NCI-H2171 (cell line): ENCODE measurements at regions not wholly inside any gene's neighbourhood (a gene's known extent, or its start where the extent isn't known, plus 50 kb on each side); places are given as distances from the start of the nearest gene placed in this dataset.
"Not testable (repeated sequence)": the region's sequence is repeated elsewhere in the genome, so short reads cannot be mapped to it uniquely, and the experiment has no call there.

Experiments used
- DNase-seq: peaks from one replicate; lab custom pipeline; 2025; lab: John Stamatoyannopoulos, UW

GRCh38 chr1:196090226-196090625 lies 518.0 kb downstream of the KCNT2 start:
- no peak for DNase-seq

GRCh38 chr1:196088541-196088940 lies 519.7 kb downstream of the KCNT2 start:
- no peak for DNase-seq

GRCh38 chr1:196078691-196079090 lies 529.5 kb downstream of the KCNT2 start:
- no peak for DNase-seq

DNA sequence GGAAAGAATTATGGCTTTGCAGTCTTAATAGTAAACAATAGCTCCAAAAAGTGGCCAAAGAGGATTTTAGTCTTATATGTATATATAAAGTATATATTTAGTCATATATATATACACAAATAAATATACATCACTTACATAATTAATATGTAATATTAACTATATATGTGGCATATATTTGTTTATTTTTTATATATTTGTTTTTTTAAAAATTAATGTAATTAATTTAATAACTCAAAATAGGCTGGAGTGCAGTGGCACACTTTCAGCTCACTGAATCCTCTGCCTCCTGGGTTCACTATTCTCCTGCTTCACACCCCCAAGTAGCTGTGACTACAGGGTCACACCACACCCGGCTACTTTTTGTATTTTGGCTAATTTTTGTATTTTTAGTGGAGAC lies 532.6 kb downstream of the KCNT2 start:
- DNase-seq: no peak

DNA sequence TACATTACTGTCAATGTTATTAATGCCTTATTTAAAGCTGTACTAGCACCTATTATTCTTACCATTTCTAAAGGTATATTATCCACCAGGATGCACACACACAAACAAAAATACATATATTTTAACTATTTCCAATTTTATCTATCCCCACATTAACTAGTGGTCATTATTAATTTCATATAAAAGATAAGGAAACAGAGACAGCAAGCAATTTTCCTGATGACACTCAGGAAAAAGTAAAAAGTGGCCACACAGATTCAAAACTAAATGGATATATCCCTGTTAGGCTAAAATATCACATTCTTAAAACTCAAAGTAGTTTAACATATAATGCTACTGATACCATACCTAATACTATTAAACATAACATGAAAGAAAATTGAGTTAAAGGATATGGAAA lies 534.1 kb downstream of the KCNT2 start:
- DNase-seq: no peak

DNA sequence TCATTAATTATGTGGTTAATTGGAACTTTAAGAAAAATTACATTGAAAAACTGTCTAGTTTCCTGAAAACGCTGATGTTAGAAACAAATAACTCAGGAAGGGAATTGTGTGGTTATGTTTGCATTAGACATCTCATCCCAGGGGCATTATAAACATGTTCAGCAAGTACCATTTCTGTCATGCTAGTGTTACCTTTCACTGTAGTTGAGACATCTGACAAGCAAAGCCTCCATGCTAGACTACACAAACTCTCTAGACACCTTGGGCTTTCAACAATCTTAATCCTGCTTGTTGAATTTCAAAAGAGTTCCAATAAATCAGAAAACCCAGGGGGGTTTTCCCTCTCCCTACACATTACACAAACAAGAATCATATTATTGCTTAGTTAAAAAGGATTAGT lies 536.8 kb downstream of the KCNT2 start:
- DNase-seq: peak; percentile 10

- DNase-seq: no peak
These were observed 537.3 kb downstream of the KCNT2 start for GRCh38 chr1:196070940-196071339.

- DNase-seq: no peak
These were observed 544.3 kb downstream of the KCNT2 start for GRCh38 chr1:196063952-196064351.

- DNase-seq: no peak
These were observed 544.9 kb downstream of the KCNT2 start for GRCh38 chr1:196063294-196063693.

DNA sequence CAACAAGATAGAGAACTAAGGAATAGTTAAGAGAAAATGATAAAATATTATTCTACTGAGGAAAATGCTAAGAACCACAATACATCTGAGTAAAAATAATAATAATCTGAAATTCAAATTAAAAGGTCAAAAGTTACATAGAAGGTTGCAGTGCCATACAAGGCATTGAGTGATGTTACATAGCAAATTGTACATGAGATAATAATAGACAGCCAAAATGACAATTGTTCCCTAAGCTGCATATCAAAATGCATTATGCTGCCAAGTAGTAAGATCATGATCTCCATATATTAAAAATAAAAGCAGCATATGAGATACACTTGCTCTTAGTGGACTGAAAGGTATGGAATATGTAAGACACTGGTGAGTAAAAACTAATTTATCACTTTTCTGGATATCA lies 547.7 kb downstream of the KCNT2 start:
- no peak for DNase-seq

GRCh38 chr1:196059210-196059609 lies 549.0 kb downstream of the KCNT2 start:
- no peak for DNase-seq

GRCh38 chr1:196056966-196057365 lies 551.3 kb downstream of the KCNT2 start:
- no peak for DNase-seq

DNA sequence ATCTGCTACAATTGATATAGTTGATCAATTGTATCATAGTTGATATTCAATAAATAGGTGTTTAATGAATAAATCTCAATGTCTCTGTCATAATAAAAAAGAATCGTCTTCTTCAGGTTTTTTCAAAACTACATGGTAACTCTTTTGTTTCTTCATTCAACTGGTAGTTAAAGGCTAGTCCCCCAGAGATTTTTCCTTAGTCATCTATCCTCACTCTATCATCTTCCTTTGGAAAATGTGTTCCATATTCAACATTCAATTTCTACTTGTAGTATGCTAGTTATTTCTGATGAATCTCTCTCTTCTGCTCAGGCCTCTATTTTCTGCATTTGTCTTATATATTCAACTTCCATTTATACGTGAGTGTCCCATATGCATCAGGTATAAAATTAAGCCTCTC lies 558.8 kb downstream of the KCNT2 start:
- no peak for DNase-seq

DNA sequence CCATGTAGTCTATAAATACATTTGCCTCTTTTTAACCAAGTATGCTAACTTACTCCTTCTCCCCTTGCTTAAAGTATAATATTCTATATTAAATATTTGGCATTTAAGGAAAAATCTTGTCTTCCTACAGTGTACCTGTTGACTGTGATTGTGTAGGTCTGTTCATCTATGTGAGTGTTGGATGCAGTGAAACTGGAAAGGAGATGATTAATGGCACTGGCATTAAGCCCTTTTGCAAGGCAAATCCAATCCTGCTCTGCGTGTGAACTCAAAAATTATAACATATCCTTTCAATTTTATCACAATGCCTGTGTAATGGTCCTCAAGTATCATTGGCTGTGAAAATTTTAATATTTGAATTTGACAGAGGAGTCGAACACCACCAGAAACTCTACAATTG lies 565.0 kb downstream of the KCNT2 start:
- DNase-seq: no peak

- DNase-seq: no peak
These were observed 574.0 kb downstream of the KCNT2 start for GRCh38 chr1:196034080-196034706.

DNA sequence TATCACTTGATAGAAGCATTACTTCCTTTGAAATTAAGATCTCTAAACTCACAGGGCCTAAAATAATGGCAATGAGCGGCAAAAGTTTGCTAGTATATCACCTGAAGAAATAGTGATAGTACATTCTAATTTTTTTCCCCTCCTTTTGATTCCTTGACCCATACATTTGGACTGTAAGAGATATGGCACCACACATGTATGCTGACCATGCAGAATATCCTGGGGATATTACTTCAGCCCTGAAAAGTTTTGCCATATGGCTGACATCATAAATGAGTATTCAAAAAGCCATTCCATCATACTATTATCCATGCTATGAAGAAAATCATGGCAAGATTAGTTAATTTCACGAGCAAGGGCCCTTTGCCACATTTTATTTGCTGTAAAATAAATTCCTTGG lies 576.9 kb downstream of the KCNT2 start:
- not testable (repeated sequence) for DNase-seq

DNA sequence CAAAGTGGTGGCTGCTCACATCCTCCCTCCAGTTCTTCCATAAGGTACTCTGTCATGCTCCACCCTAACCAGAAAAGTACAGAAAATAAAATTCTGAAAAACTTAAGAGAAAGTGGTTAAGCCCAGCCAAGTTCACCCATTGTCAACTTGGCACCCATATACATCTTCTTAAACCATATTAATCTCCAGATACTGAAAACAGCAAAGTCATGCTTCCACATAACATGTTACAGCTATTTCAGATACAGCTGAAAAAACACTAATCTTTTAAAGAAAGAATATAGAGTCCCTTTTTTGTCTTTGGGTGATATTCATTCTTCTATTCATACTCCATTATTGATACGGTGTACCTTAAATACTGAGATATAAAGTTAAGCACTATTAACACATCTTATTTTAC lies 577.8 kb downstream of the KCNT2 start:
- DNase-seq: no peak

DNA sequence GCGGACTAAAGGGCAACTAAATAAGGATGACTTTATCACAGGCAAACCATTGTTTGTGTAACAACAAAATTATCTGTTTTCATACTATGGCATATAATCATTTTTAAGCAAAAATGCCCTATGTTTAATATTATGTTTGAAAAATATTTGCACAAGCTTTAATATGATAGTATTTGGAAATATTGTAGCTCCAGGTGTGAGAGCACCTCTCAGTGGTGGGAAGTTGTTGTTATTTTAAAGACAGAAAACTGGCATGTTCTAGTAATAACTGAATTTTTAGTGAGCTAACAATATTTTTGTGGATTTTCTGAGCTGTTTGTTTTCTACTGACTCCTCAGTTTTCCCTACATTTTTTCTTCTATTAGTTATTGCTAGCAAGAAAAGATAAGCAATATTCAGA lies 578.8 kb downstream of the KCNT2 start:
- DNase-seq: no peak

DNA sequence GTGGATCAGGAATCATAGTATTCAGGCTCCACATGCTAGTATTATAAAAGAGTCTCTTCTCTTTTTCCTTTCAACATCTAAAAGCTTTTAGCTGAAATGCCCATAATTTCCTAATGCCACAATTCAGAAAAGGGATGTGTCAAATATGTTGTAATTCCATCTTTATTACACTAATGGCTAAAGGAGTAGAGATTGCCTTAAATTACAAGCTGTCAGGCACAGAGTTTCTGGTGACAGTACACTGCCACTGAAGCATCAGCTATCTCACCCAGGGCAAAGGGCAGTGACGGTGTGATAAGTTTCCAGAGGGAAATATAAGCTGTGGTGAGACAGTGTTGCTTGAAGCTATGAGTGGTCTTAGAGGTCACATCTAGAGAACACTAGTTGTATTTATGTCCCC lies 581.1 kb downstream of the KCNT2 start:
- DNase-seq: no peak

DNA sequence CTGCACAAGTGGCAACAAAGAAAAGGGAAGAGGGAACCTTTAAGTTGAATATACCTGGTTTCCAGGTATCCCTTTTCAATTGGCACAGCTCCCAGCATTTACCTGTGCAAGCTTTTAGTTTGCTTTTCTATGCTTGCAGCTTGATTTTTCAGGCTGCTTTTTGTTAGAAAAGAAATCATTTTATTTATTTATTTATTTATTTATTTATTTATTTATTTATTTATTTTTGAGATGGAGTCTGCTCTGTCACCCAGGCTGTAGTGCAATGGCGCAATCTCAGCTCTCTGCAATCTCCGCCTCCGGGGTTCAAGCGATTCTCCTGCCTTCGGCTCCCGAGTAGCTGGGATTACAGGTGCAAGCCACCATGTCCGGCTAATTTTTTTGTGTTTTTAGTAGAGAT lies 587.1 kb downstream of the KCNT2 start:
- not testable (repeated sequence) for DNase-seq

- DNase-seq: no peak
These were observed 598.9 kb downstream of the KCNT2 start for GRCh38 chr1:196009362-196009761.

GRCh38 chr1:196007763-196008162 lies 600.5 kb downstream of the KCNT2 start:
- no peak for DNase-seq

- DNase-seq: no peak
These were observed 602.8 kb downstream of the KCNT2 start for GRCh38 chr1:196005426-196005825.

DNA sequence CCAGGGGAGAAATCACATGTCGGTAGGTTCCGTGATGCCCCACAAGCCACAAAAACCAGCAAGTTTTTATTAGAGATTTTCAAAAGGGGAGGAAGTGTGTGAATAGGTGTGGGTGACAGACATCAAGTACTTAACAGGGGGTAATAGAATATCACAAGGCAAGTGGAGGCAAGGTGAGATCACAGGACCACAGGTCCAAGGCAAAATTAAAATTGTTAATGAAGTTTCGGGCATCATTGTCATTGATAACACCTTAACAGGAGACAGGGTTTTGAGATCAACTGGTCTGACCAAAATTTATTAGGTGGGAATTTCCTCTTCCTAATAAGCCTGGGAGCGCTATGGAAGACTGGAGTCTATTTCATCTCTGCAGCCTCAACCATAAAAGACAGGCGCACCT lies 603.9 kb downstream of the KCNT2 start:
- DNase-seq: not testable (repeated sequence)

GRCh38 chr1:196002906-196003305 lies 605.3 kb downstream of the KCNT2 start:
- DNase-seq: no peak
